Activated gamma-delta T cell treated with anti-CD3 and anti-CD28 coated beads, Interleukin-2, amount 50 U/mL, for 16 hours (primary cell): ENCODE measurements at regions not wholly inside any gene's neighbourhood (a gene's known extent, or its start where the extent isn't known, plus 50 kb on each side); places are given as distances from the start of the nearest gene placed in this dataset.

ENCODE experiments used
- DNase-seq: peaks from one replicate; pipeline ENCODE4 v3.0.0-alpha.2; 2020; ENCODE audit warnings: low read depth

- no peak for DNase-seq
Observed at GRCh38 chr22:48327721-48328120, 1500.0 kb downstream of the BRD1 start.

- DNase-seq = no peak
Observed at GRCh38 chr22:48323746-48324145, 1503.9 kb downstream of the BRD1 start.

- DNase-seq = no peak
Observed at GRCh38 chr22:48322907-48323306, 1504.8 kb downstream of the BRD1 start.

GRCh38 chr22:48321986-48322545 lies 1505.6 kb downstream of the BRD1 start:
- DNase-seq = no peak

- no peak for DNase-seq
Observed at GRCh38 chr22:48320683-48321451, 1506.8 kb downstream of the BRD1 start.

GRCh38 chr22:48320048-48320682 lies 1507.5 kb downstream of the BRD1 start:
- DNase-seq = no peak

- no peak for DNase-seq
Observed at GRCh38 chr22:48319321-48320047, 1508.2 kb downstream of the BRD1 start.

GRCh38 chr22:48318575-48319320 lies 1508.9 kb downstream of the BRD1 start:
- DNase-seq = no peak

- no peak for DNase-seq
Observed at GRCh38 chr22:48318173-48318572, 1509.5 kb downstream of the BRD1 start.

GRCh38 chr22:48316257-48317250 lies 1511.1 kb downstream of the BRD1 start:
- DNase-seq = no peak

GRCh38 chr22:48315439-48316256 lies 1512.0 kb downstream of the BRD1 start:
- DNase-seq = no peak

GRCh38 chr22:48314073-48314472 lies 1513.6 kb downstream of the BRD1 start:
- DNase-seq = no peak

- no peak for DNase-seq
Observed at GRCh38 chr22:48313175-48313830, 1514.4 kb downstream of the BRD1 start.

- no peak for DNase-seq
Observed at GRCh38 chr22:48310740-48311139, 1516.9 kb downstream of the BRD1 start.

- no peak for DNase-seq
Observed at GRCh38 chr22:48310289-48310688, 1517.4 kb downstream of the BRD1 start.

GRCh38 chr22:48309836-48310235 lies 1517.8 kb downstream of the BRD1 start:
- no peak for DNase-seq

- no peak for DNase-seq
Observed at GRCh38 chr22:48309115-48309705, 1518.5 kb downstream of the BRD1 start.

GRCh38 chr22:48307931-48308330 lies 1519.7 kb downstream of the BRD1 start:
- no peak for DNase-seq
